ENCODE measurements at regions not wholly inside any gene's neighbourhood (a gene's known extent, or its start where the extent isn't known, plus 50 kb on each side); places are given as distances from the start of the nearest gene placed in this dataset.

DNA sequence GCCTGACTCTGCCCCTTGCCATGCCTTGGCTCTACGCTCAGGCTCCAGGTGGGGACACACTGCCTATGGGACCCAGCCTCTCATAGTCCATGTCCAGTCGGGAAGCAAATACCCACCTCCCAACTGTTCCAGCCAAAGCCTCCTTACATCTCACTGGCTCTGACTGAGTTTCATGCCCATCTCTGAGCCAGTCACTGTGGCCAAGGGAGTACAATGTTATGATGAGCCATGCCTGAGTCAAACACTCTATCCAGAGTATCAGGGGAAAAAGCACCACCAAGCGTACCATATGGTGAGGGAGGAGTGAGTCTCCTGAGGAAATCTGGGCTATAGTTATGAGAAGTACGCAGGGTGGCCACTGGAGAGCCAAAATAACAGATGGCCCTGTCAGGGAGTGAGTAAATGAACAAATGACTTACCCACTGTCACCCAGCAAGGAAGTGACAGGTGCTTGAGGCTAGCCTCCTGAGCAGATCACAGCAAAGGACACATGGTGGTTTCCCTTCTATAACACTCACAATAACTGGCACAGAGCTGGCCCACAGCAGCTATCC is 236.6 kb upstream of the GJB5 start:
- Histone ChIP-seq H3K9me1 (replicated peaks; ENCODE audit: control insufficient read depth, extremely low read depth, insufficient read depth, low read length) (no peaks in the 10 kb centered on the region), H2AFZ (ENCODE audit: low read depth, low read length) (no peak overlapping the region), H3K27ac (ENCODE audit: insufficient read depth, low read depth, low read length) (no peak overlapping the region), H3K4me2 (ENCODE audit: insufficient read depth, low read length) (no peak overlapping the region), H3K9me3 (replicated peaks; ENCODE audit: control insufficient read depth, insufficient read depth, low read length) (no peaks in the 10 kb centered on the region), H3K27me3 (ENCODE audit: control insufficient read depth in 2 of 2, insufficient read depth in 2 of 2, low read length in 2 of 2) (no peaks in the 10 kb centered on the region), H3K9ac (replicated peaks; ENCODE audit: extremely low read depth, insufficient read depth, low read length) (no peak overlapping the region), H3K4me3 (replicated peaks in 1 of 3; ENCODE audit: insufficient read depth in 1 of 3, low read depth in 1 of 3, low read length in 3 of 3) (no peak overlapping the region), H3K79me2 (ENCODE audit: control insufficient read depth, insufficient read depth, low read length) (no peaks in the 10 kb centered on the region), H3K4me1 (ENCODE audit: control insufficient read depth, extremely low read depth, insufficient read depth, low read length) (no peaks in the 10 kb centered on the region), H3K36me3 (ENCODE audit: control insufficient read depth in 2 of 2, extremely low read depth in 1 of 2, insufficient read depth in 2 of 2, low read length in 2 of 2) (no peaks in the 10 kb centered on the region), H4K20me1 (replicated peaks; ENCODE audit: control insufficient read depth, extremely low read depth, insufficient read depth, low read length) (no peaks in the 10 kb centered on the region)
- POLR2A ChIA-PET, result no interaction called here
- DNase-seq (ENCODE audit: low read depth, low spot score) (no peak), FAIRE-seq (no peak)
- TF ChIP-seq MYC (IDR thresholded peaks at IDR 0.05; ENCODE audit: low read depth, low read length) (no peak), JUN (IDR thresholded peaks at IDR 0.05; ENCODE audit: borderline replicate concordance, insufficient read depth, insufficient read length, low read depth) (no peak), FOS (IDR thresholded peaks at IDR 0.05; ENCODE audit: borderline replicate concordance, insufficient read depth, low read length) (no peak)
- intact Hi-C loops (cut with micrococcal nuclease) (no loop called here), dilution Hi-C loops (cut with MboI; ENCODE audit: extremely low pct_ligation_motif_present, low sequenced_read_pairs) (no loop called here)
- CTCF ChIA-PET, result no interaction called here
- no TSS peak for BruUV-seq (replicated peaks)

DNA sequence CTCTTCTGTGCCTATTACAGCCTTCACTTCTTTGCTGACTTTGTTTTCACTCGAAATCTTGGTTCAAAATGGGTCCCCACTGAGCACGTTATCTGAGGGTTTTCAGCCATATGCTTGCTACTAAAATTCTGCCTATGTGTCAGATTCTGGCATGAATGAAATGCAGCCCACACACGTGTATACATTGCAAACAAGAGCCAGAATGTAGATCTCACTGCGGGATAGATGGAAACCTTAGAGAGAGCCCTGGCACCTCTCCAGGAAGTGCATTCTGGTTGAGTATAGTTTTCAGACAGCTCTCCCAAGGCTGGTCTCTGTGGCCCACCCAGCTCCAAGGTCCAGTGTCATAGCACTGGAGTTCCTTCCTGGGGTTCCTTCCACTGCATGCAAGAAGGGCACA is 234.7 kb upstream of the GJB5 start:
- Histone ChIP-seq H2AFZ (ENCODE audit: low read depth, low read length) (no peak overlapping the region), H3K4me3 (replicated peaks in 1 of 3; ENCODE audit: insufficient read depth in 1 of 3, low read depth in 1 of 3, low read length in 3 of 3) (no peak overlapping the region), H3K27me3 (ENCODE audit: control insufficient read depth in 2 of 2, insufficient read depth in 2 of 2, low read length in 2 of 2) (no peaks in the 10 kb centered on the region), H3K27ac (ENCODE audit: insufficient read depth, low read depth, low read length) (no peak overlapping the region), H3K9ac (replicated peaks; ENCODE audit: extremely low read depth, insufficient read depth, low read length) (no peak overlapping the region), H3K9me1 (replicated peaks; ENCODE audit: control insufficient read depth, extremely low read depth, insufficient read depth, low read length) (no peaks in the 10 kb centered on the region), H3K36me3 (ENCODE audit: control insufficient read depth in 2 of 2, extremely low read depth in 1 of 2, insufficient read depth in 2 of 2, low read length in 2 of 2) (no peaks in the 10 kb centered on the region), H3K9me3 (replicated peaks; ENCODE audit: control insufficient read depth, insufficient read depth, low read length) (no peaks in the 10 kb centered on the region), H4K20me1 (replicated peaks; ENCODE audit: control insufficient read depth, extremely low read depth, insufficient read depth, low read length) (no peaks in the 10 kb centered on the region), H3K4me2 (ENCODE audit: insufficient read depth, low read length) (no peak overlapping the region), H3K4me1 (ENCODE audit: control insufficient read depth, extremely low read depth, insufficient read depth, low read length) (no peaks in the 10 kb centered on the region), H3K79me2 (ENCODE audit: control insufficient read depth, insufficient read depth, low read length) (no peaks in the 10 kb centered on the region)
- TF ChIP-seq JUN (IDR thresholded peaks at IDR 0.05; ENCODE audit: borderline replicate concordance, insufficient read depth, insufficient read length, low read depth) (no peak), FOS (IDR thresholded peaks at IDR 0.05; ENCODE audit: borderline replicate concordance, insufficient read depth, low read length) (no peak), MYC (IDR thresholded peaks at IDR 0.05; ENCODE audit: low read depth, low read length) (no peak), EZH2 (IDR thresholded peaks at IDR 0.05; ENCODE audit: borderline replicate concordance, low read depth, low read length, severe bottlenecking) (no peak), GATA2 (IDR thresholded peaks at IDR 0.05; ENCODE audit: insufficient read depth, insufficient read length, low read depth, low read length) (no peak)
- dilution Hi-C loops (cut with MboI; ENCODE audit: extremely low pct_ligation_motif_present, low sequenced_read_pairs), result no loop called here
- CTCF ChIA-PET, result no interaction called here
- FAIRE-seq, result no peak
- no TSS peak for BruUV-seq (replicated peaks)
- POLR2A ChIA-PET, result no interaction called here
- intact Hi-C loops (cut with micrococcal nuclease), result no loop called here
- DNase-seq (ENCODE audit: low read depth, low spot score), result no peak

Data from endothelial cell of umbilical vein (primary cell).